IPS-NIHi7 (cell line): ENCODE measurements at regions not wholly inside any gene's neighbourhood (a gene's known extent, or its start where the extent isn't known, plus 50 kb on each side); places are given as distances from the start of the nearest gene placed in this dataset.

Experiments
- DNase-seq: peaks from one replicate; pipeline ENCODE4 v3.0.0; 2012; ENCODE audit warnings: mixed read lengths; ENCODE audit errors: extremely low spot score

GRCh38 chr4:18973296-18973695 is 951.7 kb upstream of the LCORL start:
- no peak for DNase-seq

GRCh38 chr4:18961879-18962278 is 940.3 kb upstream of the LCORL start:
- DNase-seq, result no peak

- DNase-seq, result no peak
Measured at GRCh38 chr4:18961266-18961665, 939.7 kb upstream of the LCORL start.

GRCh38 chr4:18957716-18958115 is 936.2 kb upstream of the LCORL start:
- no peak for DNase-seq

- DNase-seq, result no peak
Measured at GRCh38 chr4:18954538-18954937, 933.0 kb upstream of the LCORL start.

- no peak for DNase-seq
Measured at GRCh38 chr4:18953613-18954012, 932.1 kb upstream of the LCORL start.

GRCh38 chr4:18945464-18945863 is 923.9 kb upstream of the LCORL start:
- DNase-seq, result no peak

- no peak for DNase-seq
Measured at GRCh38 chr4:18942874-18943273, 921.3 kb upstream of the LCORL start.

- DNase-seq, result no peak
Measured at GRCh38 chr4:18938343-18939099, 917.0 kb upstream of the LCORL start.

GRCh38 chr4:18937746-18938145 is 916.2 kb upstream of the LCORL start:
- no peak for DNase-seq

- DNase-seq, result no peak
Measured at GRCh38 chr4:18937080-18937479, 915.5 kb upstream of the LCORL start.

GRCh38 chr4:18935659-18936345 is 914.2 kb upstream of the LCORL start:
- peak; percentile 19 for DNase-seq

- DNase-seq, result peak; percentile 10
Measured at GRCh38 chr4:18934197-18934596, 912.6 kb upstream of the LCORL start.

- no peak for DNase-seq
Measured at GRCh38 chr4:18932730-18933339, 911.3 kb upstream of the LCORL start.

- DNase-seq, result no peak
Measured at GRCh38 chr4:18931643-18932377, 910.3 kb upstream of the LCORL start.

- DNase-seq, result no peak
Measured at GRCh38 chr4:18930487-18930886, 908.9 kb upstream of the LCORL start.

GRCh38 chr4:18923496-18924161 is 902.1 kb upstream of the LCORL start:
- no peak for DNase-seq

- no peak for DNase-seq
Measured at GRCh38 chr4:18917689-18918088, 896.1 kb upstream of the LCORL start.

GRCh38 chr4:18914182-18914581 is 892.6 kb upstream of the LCORL start:
- DNase-seq, result no peak

GRCh38 chr4:18894928-18895327 is 873.4 kb upstream of the LCORL start:
- no peak for DNase-seq

GRCh38 chr4:18882468-18882867 is 860.9 kb upstream of the LCORL start:
- DNase-seq, result no peak

- no peak for DNase-seq
Measured at GRCh38 chr4:18881556-18881955, 860.0 kb upstream of the LCORL start.
